Upper lobe of right lung (tissue), 1 donor: ENCODE measurements at regions not wholly inside any gene's neighbourhood (a gene's known extent, or its start where the extent isn't known, plus 50 kb on each side); places are given as distances from the start of the nearest gene placed in this dataset.

Experiments used
- ATAC-seq: fragments of 200-7000 bp; cut with Tn5 transposase; one replicate; pipeline ENCODE4 v1.9.1; 2020; ENCODE audit warnings: mild to moderate bottlenecking, moderate library complexity
- DNase-seq: peaks from one replicate; pipeline ENCODE4 v3.0.0-alpha.2; 2020
- H3K27ac ChIP-seq: fragments of 200-600 bp; one replicate; pipeline ENCODE4 v1.8.0; 2022
- H3K27me3 ChIP-seq: fragments of 200-600 bp; one replicate; pipeline ENCODE4 v1.8.0; 2022; ENCODE audit warnings: mild to moderate bottlenecking
- H3K36me3 ChIP-seq: fragments of 200-600 bp; one replicate; pipeline ENCODE4 v1.8.0; 2022
- H3K4me1 ChIP-seq: fragments of 200-600 bp; one replicate; pipeline ENCODE4 v1.8.0; 2022
- H3K4me3 ChIP-seq: fragments of 200-600 bp; one replicate; pipeline ENCODE4 v1.8.0; 2022; ENCODE audit warnings: mild to moderate bottlenecking
- H3K9me3 ChIP-seq: fragments of 200-600 bp; one replicate; pipeline ENCODE4 v1.8.0; 2022
- CTCF ChIP-seq: fragments of 200-600 bp; IDR thresholded peaks from one replicate; pipeline ENCODE4 v1.8.0; 2022; ENCODE audit warnings: antibody characterized with exemption
- intact Hi-C: fragments of 100-400 bp; cut with DNase I; formaldehyde crosslinking; loops from one replicate; pipeline ENCODE4 v1.11.0; 2022
- donor health status: DM: no; HTN: yes; CAD: no; lungs with severe emphysema.

GRCh38 chr10:107848726-107849360 lies 684.3 kb upstream of the SORCS1 start:
- Histone ChIP-seq H3K9me3 (no peaks in the 10 kb centered on the region), H3K36me3 (no peaks in the 10 kb centered on the region), H3K4me3 (no peak overlapping the region), H3K4me1 (no peaks in the 10 kb centered on the region), H3K27me3 (no peaks in the 10 kb centered on the region), H3K27ac (no peak overlapping the region)
- DNase-seq (no peak), ATAC-seq (no peak)
- intact Hi-C loops: no loop called here
- TF ChIP-seq CTCF: no peak

- TF ChIP-seq CTCF: no peak
- Histone ChIP-seq H3K9me3 (no peaks in the 10 kb centered on the region), H3K27me3 (no peaks in the 10 kb centered on the region), H3K36me3 (no peaks in the 10 kb centered on the region), H3K4me1 (no peaks in the 10 kb centered on the region), H3K27ac (no peak overlapping the region), H3K4me3 (no peak overlapping the region)
- intact Hi-C loops: no loop called here
- no peak for DNase-seq
- ATAC-seq: no peak
Measured at GRCh38 chr10:107847620-107848019, 683.1 kb upstream of the SORCS1 start.

- intact Hi-C loops: no loop called here
- H3K9me3 ChIP-seq: no peaks in the 10 kb centered on the region
- H3K27me3 ChIP-seq: no peaks in the 10 kb centered on the region
- TF ChIP-seq CTCF: no peak
- DNase-seq: no peak
- no peak for ATAC-seq
- no peaks in the 10 kb centered on the region for H3K36me3 ChIP-seq
- no peak overlapping the region for H3K27ac ChIP-seq
- no peaks in the 10 kb centered on the region for H3K4me1 ChIP-seq
- no peak overlapping the region for H3K4me3 ChIP-seq
Measured at GRCh38 chr10:107834706-107835105, 670.2 kb upstream of the SORCS1 start.

- Histone ChIP-seq H3K27ac (no peak overlapping the region), H3K9me3 (no peaks in the 10 kb centered on the region), H3K4me3 (no peak overlapping the region), H3K27me3 (no peaks in the 10 kb centered on the region), H3K4me1 (no peaks in the 10 kb centered on the region), H3K36me3 (no peaks in the 10 kb centered on the region)
- TF ChIP-seq CTCF: no peak
- no peak for DNase-seq
- no peak for ATAC-seq
- intact Hi-C loops: no loop called here
Measured at GRCh38 chr10:107831772-107832171, 667.3 kb upstream of the SORCS1 start.

- no peak for DNase-seq
- intact Hi-C loops: no loop called here
Measured at GRCh38 chr10:107829161-107829560, 664.7 kb upstream of the SORCS1 start.

More at GRCh38 chr10:107829161-107829560, 664.7 kb upstream of the SORCS1 start:
- Histone ChIP-seq H3K4me3 (no peak overlapping the region), H3K27ac (no peak overlapping the region), H3K36me3 (no peaks in the 10 kb centered on the region), H3K27me3 (no peaks in the 10 kb centered on the region), H3K9me3 (no peaks in the 10 kb centered on the region), H3K4me1 (no peaks in the 10 kb centered on the region)
- ATAC-seq: no peak
- TF ChIP-seq CTCF: no peak
